ENCODE measurements at regions not wholly inside any gene's neighbourhood (a gene's known extent, or its start where the extent isn't known, plus 50 kb on each side); places are given as distances from the start of the nearest gene placed in this dataset.

DNA sequence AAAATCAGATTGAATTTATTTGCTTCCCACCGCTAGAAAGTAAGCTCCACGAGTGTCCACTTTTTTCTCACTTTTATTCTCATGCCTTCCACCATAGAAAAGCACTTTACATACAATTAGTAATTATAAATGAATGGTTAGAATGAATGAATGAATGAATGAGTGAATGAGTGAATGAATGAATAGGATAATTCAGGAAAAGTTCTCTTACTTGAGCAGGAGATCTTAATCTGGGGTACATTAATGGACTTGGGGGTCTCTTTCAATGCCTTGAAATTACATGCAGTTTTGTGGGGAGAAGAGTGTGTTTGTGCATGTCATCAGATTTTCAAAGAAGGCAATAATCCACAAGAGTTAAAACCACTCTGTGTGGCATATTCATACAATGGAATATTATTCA is 229.9 kb upstream of the NR4A3 start:
- no peak for TF ChIP-seq EZH2 (IDR thresholded peaks at IDR 0.05; ENCODE audit: insufficient read depth, poor library complexity, severe bottlenecking)
- no peak for TF ChIP-seq EZH2phosphoT487 (IDR thresholded peaks at IDR 0.05; ENCODE audit: insufficient read depth, low read depth)
